ENCODE measurements at regions not wholly inside any gene's neighbourhood (a gene's known extent, or its start where the extent isn't known, plus 50 kb on each side); places are given as distances from the start of the nearest gene placed in this dataset.
"Not testable (repeated sequence)": the region's sequence is repeated elsewhere in the genome, so short reads cannot be mapped to it uniquely, and the experiment has no call there.

DNA sequence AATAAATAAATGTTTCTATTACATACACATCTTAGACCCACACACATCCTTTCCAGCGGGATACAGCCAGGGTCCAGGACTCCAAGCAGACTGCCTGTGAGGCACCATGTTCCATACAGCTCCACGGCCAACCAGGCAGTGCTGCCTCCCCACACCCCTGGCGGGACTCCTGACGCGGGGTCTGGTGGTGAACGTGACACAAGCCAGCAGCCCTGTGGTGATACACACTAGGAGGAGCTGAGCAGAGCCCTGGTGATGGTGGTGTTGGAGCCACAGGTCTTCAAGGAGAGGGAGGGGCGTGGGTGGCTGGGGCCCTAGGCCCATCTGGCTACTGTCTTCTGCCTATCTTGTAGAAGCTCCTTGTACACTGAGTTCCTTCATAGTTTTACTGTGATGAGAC is 53.1 kb upstream of the LPCAT1 start:
- DNase-seq: not testable (repeated sequence)

DNA sequence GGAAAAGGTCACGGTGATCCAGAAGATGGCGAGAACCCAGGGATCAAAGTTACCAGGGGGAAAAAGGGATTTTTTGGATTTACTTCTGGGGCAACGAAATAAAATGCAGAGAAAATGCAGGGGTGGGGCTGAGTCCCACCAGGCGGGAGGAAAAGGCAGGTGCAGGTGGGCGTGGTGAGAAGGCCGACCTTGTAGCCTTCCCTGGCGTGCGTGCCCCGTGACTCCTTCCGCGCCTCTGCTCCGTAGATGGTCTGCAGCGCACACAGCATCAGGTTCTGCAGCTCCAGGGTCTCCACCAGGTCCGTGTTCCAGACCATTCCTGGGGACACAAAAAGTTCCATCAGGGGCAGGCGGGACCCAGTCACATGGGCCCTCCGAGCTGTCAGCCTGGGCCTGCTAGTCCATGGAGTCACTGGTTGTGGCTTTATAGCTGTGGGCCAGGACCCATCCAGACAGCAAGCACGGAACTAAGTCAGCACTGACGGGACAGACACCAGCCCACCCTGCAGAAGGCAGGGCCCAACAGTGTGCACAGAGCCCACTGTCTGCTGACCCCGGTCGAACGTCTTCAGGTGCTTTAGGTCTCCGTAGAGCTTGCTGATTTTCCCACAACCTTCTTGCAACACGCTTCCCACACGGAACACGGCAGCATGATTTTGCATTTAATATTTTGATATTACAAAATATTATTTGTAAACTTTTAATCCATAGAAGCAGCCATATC is 52.4 kb upstream of the LPCAT1 start:
- DNase-seq: not testable (repeated sequence)

DNA sequence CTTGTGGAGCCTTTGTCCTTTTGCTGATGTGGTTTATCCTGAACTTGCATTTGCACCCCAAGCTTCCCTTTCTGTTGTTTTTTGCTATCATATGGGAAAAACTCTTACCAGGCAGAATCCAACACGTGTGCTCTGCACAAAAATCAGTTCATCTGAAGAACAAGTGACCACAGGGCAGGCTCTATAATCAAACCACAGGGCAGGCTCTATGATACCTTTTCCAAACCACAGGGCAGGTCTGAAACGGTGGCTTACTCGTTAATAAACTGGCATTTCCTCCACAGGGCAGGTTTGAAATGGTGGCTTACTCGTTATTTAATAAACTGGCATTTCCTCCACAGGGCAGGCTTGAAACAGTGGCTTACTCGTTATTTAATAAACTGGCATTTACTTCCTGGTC is 51.7 kb upstream of the LPCAT1 start:
- not testable (repeated sequence) for DNase-seq

DNA sequence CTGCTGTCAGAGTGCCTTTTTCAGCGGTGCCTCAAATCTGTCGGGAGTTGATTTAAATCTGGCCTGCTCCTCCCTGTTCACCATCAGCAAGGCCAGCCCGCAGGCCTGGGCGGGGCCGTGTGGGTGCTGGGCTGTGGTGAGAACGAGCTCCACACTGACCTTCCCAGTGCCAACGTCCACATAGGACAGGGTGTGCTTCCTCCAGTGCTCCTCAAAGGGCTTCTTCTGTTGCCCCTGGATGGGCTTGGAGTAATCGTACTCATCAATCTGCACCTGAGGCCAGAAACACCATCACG is 50.2 kb upstream of the LPCAT1 start:
- DNase-seq: not testable (repeated sequence)

DNA sequence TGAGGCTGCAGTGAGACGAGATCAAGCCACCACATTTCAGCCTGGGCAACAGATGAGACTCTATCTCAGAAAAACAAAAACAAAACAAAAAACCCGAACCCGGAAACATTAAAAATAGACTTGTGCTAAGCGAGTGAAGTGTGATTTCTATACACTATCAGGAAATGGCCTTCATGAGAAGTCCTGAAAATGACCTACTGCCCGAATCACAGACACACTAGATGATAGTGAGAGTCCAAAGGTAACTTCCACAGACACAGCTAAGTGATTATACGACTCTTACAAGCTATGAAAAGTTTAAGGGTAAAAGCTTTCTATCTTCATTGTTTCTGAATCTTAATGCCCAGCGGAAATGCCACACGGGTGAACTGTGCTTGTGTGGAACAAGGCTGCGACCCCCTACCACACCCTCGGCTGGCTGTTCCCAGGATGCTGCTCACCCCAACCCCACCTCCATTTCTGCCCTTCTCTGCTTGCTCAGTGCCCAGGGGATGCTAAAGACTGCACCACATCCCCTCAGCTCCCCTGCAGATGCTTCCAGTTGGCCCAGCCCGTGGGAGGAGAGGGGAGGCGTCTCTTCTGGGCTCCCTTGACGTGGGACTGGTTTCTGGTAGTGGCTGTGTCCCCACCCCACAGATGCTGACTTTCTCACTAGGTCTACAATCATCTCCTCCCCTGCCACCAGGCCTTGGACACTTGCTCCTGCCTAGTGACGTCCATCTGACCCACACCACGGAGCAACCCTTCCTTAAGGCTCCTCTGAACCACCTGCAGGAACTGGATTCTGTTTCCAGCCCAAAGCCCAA is 49.7 kb upstream of the LPCAT1 start:
- DNase-seq: not testable (repeated sequence)

All from hematopoietic multipotent progenitor cell treated with erythropoietin and hydrocortisone succinate and interleukin-3 and kit ligand, for 4 days (in vitro differentiated cells).